Breast epithelium (tissue), 4 donors: ENCODE measurements at regions not wholly inside any gene's neighbourhood (a gene's known extent, or its start where the extent isn't known, plus 50 kb on each side); places are given as distances from the start of the nearest gene placed in this dataset.

Experiments used
- DNase-seq, 2 donors: peaks; one replicate each; pipeline ENCODE4 v3.0.0-alpha.2; 2019; ENCODE audit warnings: low spot score in 2 of 2
- H3K27ac ChIP-seq, 2 donors: fragments of 200-600 bp; sonication (generic) in 1 of 2; one replicate each; pipeline ENCODE4 v1.5.1; 2016 to 2019; ENCODE audit warnings: mild to moderate bottlenecking in 1 of 2
- H3K27me3 ChIP-seq, 2 donors: fragments of 200-600 bp; sonication (generic) in 1 of 2; one replicate each; pipeline versions ENCODE4 v1.5.1 to v1.6.0; 2017 to 2019; ENCODE audit warnings: control low read depth in 1 of 2, mild to moderate bottlenecking in 1 of 2
- H3K36me3 ChIP-seq: fragments of 200-600 bp; one replicate; pipeline ENCODE4 v1.5.1; 2019
- H3K4me1 ChIP-seq, 2 donors: fragments of 200-600 bp; sonication (generic); one replicate each; pipeline ENCODE4 v1.5.1; 2016 to 2019; ENCODE audit warnings: control low read depth in 1 of 2
- H3K4me3 ChIP-seq, 3 donors: fragments of 200-600 bp; sonication (generic); 1 replicate in 2 of 3; 2 replicates in 1 of 3; pipeline ENCODE4 v1.5.1; 2016 to 2019; ENCODE audit warnings: mild to moderate bottlenecking in 3 of 3, moderate library complexity in 2 of 3
- H3K9me3 ChIP-seq, 2 donors: fragments of 200-600 bp; sonication (generic) in 1 of 2; one replicate each; pipeline ENCODE4 v1.5.1; 2016 to 2019; ENCODE audit warnings: control low read depth in 1 of 2
- CTCF ChIP-seq, 3 donors: fragments of 450-650 bp; IDR thresholded peaks; one replicate each; pipeline ENCODE4 v1.5.1; 2016 to 2017; ENCODE audit warnings: antibody characterized with exemption in 3 of 3, mild to moderate bottlenecking in 3 of 3, moderate library complexity in 3 of 3
- POLR2A ChIP-seq: fragments of 450-650 bp; IDR thresholded peaks from one replicate; pipeline ENCODE4 v1.6.1; 2016; ENCODE audit warnings: antibody characterized with exemption, mild to moderate bottlenecking, moderate library complexity
- POLR2AphosphoS5 ChIP-seq, 3 donors: sonication (generic); formaldehyde crosslinking; IDR thresholded peaks; one replicate each; pipeline ENCODE4 v1.6.1; 2017; ENCODE audit warnings: antibody characterized with exemption in 3 of 3
- intact Hi-C: fragments of 100-400 bp; cut with DNase I; formaldehyde crosslinking; loops from one replicate; pipeline ENCODE4 v1.15.1; 2023; ENCODE audit warnings: low total_unique reads

GRCh38 chr2:163210430-163210918, 371.9 kb upstream of the KCNH7 start:
- Histone ChIP-seq H3K9me3 (no peaks in the 10 kb centered on the region), H3K27me3 (no peaks in the 10 kb centered on the region), H3K27ac (no peak overlapping the region), H3K36me3 (no peaks in the 10 kb centered on the region), H3K4me1 (no peaks in the 10 kb centered on the region), H3K4me3 (no peak overlapping the region)
- no peak for DNase-seq
- intact Hi-C loops = no loop called here
- TF ChIP-seq POLR2A (no peak), CTCF (IDR thresholded peaks at IDR 0.05) (no peak), POLR2AphosphoS5 (IDR thresholded peaks at IDR 0.05) (no peak)

GRCh38 chr2:163207693-163208370, 369.3 kb upstream of the KCNH7 start:
- intact Hi-C loops = no loop called here
- H3K9me3 ChIP-seq = no peaks in the 10 kb centered on the region
- no peaks in the 10 kb centered on the region for H3K36me3 ChIP-seq
- TF ChIP-seq POLR2AphosphoS5 (IDR thresholded peaks at IDR 0.05) (no peak), CTCF (IDR thresholded peaks at IDR 0.05) (no peak), POLR2A (no peak)
- no peak for DNase-seq
- H3K27me3 ChIP-seq = no peaks in the 10 kb centered on the region
- no peaks in the 10 kb centered on the region for H3K4me1 ChIP-seq
- no peak overlapping the region for H3K4me3 ChIP-seq
- H3K27ac ChIP-seq = no peak overlapping the region

GRCh38 chr2:163205589-163206254, 367.2 kb upstream of the KCNH7 start:
- no peaks in the 10 kb centered on the region for H3K27me3 ChIP-seq
- no peaks in the 10 kb centered on the region for H3K4me1 ChIP-seq
- H3K36me3 ChIP-seq = no peaks in the 10 kb centered on the region
- TF ChIP-seq POLR2A (no peak), CTCF (IDR thresholded peaks at IDR 0.05) (no peak)
- intact Hi-C loops = no loop called here
- H3K4me3 ChIP-seq = no peak overlapping the region
- no peaks in the 10 kb centered on the region for H3K9me3 ChIP-seq
- no peak for DNase-seq
- H3K27ac ChIP-seq = no peak overlapping the region

- DNase-seq = no peak
- H3K36me3 ChIP-seq = no peaks in the 10 kb centered on the region
- H3K4me1 ChIP-seq = no peaks in the 10 kb centered on the region
- H3K27me3 ChIP-seq = no peaks in the 10 kb centered on the region
- no peaks in the 10 kb centered on the region for H3K9me3 ChIP-seq
- no peak for TF ChIP-seq CTCF (IDR thresholded peaks at IDR 0.05)
- no peak for TF ChIP-seq POLR2AphosphoS5 (IDR thresholded peaks at IDR 0.05)
- TF ChIP-seq POLR2A = no peak
- intact Hi-C loops = no loop called here
- H3K4me3 ChIP-seq = no peak overlapping the region
- H3K27ac ChIP-seq = no peak overlapping the region
Measured at GRCh38 chr2:163200741-163201140, 362.2 kb upstream of the KCNH7 start.

GRCh38 chr2:163198972-163199371, 360.4 kb upstream of the KCNH7 start:
- no peaks in the 10 kb centered on the region for H3K27me3 ChIP-seq
- H3K36me3 ChIP-seq = no peaks in the 10 kb centered on the region
- H3K27ac ChIP-seq = no peak overlapping the region
- no peak for DNase-seq
- no peak overlapping the region for H3K4me3 ChIP-seq
- no peaks in the 10 kb centered on the region for H3K9me3 ChIP-seq
- no peak for TF ChIP-seq CTCF (IDR thresholded peaks at IDR 0.05)
- TF ChIP-seq POLR2A = no peak
- TF ChIP-seq POLR2AphosphoS5 (IDR thresholded peaks at IDR 0.05) = no peak
- intact Hi-C loops = no loop called here
- no peaks in the 10 kb centered on the region for H3K4me1 ChIP-seq
